Amygdala (tissue), 56 donors: ENCODE measurements at regions not wholly inside any gene's neighbourhood (a gene's known extent, or its start where the extent isn't known, plus 50 kb on each side); places are given as distances from the start of the nearest gene placed in this dataset.
"Not testable (repeated sequence)": the region's sequence is repeated elsewhere in the genome, so short reads cannot be mapped to it uniquely, and the experiment has no call there.

Experiments
- DNase-seq, 56 donors: peaks; one replicate each; lab custom pipeline; 2025; lab: John Stamatoyannopoulos, UW

DNA sequence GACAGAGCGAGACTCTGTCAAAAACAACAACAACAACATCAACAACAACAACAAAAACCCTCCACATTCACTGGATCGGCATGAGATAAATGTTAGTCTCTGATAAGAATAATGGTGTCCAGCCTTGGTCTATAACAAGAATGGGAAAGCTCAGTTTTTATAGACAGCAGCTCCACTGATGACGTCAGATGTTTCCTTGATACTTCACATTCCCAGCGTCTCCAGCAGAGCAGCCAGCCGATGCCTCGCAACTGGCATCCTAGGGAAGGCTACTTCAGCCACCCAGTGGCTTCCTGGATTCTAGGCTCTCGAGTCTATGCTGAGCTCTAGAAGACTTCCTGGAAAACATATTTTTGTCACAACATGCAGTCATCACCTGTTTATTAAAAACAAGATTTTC lies 271.4 kb upstream of the SMIM21 start:
- DNase-seq, result no peak

- no peak for DNase-seq
Measured at GRCh38 chr18:75697493-75697892, 270.0 kb upstream of the SMIM21 start.

DNA sequence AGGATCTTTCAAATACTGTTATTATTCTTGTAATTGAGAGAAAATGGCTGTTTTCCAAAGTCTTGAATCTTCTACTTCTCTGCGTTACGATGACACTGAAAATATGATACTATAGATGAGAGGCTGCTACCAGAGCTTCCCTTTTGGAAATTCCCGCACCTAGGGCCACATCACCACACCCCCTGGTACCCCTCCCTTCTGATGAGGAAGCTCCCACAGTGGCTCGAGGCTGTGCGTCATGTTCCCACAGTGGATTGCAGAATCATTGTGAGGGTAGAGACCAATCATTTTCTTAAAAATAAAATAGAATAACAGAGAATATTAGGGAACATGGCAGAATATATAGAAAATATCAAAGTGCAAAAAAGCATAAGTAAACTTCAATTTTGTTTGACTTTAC lies 268.9 kb upstream of the SMIM21 start:
- no peak for DNase-seq

- DNase-seq, result no peak
Measured at GRCh38 chr18:75694292-75694691, 266.8 kb upstream of the SMIM21 start.

GRCh38 chr18:75691483-75691882 lies 264.0 kb upstream of the SMIM21 start:
- no peak for DNase-seq

GRCh38 chr18:75690283-75690682 lies 262.8 kb upstream of the SMIM21 start:
- not testable (repeated sequence) for DNase-seq

GRCh38 chr18:75687626-75688025 lies 260.1 kb upstream of the SMIM21 start:
- no peak for DNase-seq

DNA sequence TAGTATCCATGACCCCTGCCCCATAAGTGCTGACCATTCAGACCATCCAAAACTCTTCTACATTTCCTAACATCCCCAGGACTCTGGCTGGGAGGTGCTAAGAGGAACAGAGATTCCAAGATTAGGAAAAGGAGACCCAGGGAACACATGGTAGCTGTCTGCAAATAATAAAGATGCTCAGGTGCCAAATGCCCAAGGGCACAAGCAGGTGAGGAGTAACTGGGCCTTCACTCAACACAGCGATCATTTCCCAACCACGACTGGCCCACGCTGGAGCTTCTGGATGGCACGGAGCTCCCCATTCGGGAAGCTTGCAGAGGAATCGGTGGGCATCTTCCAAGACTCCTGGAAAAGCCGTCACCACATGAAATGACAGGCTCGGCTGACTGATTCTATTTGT lies 255.9 kb upstream of the SMIM21 start:
- DNase-seq, result no peak

DNA sequence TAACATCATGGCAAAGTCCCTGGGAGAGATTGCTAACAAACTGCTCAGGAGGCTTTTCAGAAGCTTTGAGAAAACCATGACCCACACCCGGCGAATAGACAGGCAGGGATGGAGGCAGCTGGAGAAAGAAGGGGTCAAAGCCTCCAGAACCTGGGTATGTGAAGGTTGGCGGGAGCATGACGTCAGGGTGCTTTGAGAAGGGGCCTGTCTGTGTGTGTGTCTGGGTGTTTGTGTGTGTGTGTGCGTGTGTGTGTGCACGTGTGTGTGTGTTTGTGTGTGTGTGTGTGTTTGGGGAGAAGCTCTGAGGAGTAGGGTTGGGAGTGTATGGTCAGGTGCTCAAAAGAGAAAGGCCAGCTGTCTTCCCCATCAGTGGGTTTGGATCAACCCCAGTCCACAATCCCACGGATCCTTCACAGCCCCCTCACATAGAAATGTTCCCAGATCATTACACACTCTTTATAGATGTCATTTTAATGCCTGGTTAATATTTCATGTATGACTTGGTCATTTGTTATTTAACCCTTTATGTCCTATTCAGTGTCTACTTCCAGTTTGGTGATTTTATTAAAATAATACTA lies 254.1 kb upstream of the SMIM21 start:
- DNase-seq, result no peak

- no peak for DNase-seq
Measured at GRCh38 chr18:75679331-75679730, 251.8 kb upstream of the SMIM21 start.

DNA sequence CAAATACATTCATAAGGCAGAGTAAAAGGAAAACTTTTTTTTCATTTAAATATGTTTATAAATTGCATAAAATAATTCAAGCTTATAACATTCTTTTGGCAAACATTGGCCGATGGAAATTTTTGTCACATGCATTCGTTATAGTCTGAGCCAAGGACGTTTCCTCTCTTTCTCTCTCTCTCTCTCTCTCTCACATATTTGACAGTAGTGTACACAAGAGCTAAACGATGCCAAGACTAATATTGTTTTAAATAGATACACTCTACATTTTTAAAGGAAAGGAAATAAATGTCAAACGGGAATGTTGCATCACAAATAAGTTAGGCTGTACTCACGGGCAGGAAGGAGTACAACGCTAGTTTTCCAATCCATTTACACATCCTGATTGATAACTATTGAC lies 251.1 kb upstream of the SMIM21 start:
- no peak for DNase-seq

DNA sequence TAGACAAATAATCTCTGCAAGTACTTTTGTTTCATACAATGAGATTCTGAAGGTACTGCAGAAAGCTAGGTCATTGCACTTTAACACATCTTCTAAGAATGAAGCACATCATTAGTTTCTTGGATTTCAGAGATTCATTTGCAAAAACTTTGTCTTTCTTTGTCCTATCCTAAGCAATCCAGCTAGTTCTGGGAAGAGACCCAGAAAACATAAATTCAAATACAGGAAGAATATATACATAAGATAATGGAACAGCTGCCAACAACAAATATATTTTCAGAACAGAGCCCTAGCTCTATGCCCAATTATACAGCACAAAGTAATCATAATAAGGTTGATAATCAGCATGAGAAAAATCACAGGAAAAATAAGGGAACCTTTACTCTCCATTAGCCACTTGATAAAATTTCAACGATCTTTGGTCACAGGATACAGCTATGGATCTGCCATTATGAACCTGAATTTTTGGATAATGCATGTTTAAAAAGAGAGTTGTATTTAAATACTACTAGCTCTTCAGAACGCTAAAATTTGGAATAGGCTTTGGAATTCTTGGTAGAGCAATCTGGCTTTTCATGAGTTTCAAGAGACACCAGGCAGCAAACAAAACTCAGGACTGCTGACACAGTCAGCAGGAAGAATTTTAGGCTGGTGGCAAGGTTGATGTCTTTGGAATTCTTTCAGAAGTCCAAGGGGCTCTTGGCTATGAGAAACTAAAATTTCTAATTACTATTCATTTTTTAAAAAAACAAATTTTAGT lies 250.4 kb upstream of the SMIM21 start:
- DNase-seq, result no peak

- DNase-seq, result no peak
Measured at GRCh38 chr18:75660932-75661331, 233.4 kb upstream of the SMIM21 start.

DNA sequence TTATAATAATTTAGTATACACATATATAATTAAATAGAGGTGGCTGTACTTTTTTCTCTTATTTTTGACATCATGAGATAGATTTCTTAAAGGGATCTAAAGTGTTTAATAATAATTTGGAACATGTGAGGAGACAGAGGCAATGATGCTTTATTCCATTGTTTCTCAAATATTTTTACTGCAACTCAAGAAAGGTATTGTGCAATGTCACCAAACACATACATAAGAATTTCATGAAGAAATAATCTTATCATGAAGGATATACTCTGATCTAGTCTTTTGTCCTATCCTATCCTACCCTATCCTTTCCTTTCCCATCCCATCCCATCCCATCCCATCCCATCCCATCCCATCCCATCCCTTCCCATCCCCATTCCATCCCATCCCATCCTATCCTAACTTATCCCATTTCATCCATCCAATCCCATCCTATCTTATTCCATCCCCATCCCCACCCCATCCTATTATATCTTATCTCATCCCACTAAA lies 232.1 kb upstream of the SMIM21 start:
- DNase-seq, result no peak

- DNase-seq, result no peak
Measured at GRCh38 chr18:75658330-75658729, 230.8 kb upstream of the SMIM21 start.

- no peak for DNase-seq
Measured at GRCh38 chr18:75656563-75657247, 229.2 kb upstream of the SMIM21 start.

GRCh38 chr18:75656035-75656434 lies 228.5 kb upstream of the SMIM21 start:
- no peak for DNase-seq

GRCh38 chr18:75654851-75655751 lies 227.6 kb upstream of the SMIM21 start:
- no peak for DNase-seq

GRCh38 chr18:75654386-75654785 lies 226.9 kb upstream of the SMIM21 start:
- no peak for DNase-seq

DNA sequence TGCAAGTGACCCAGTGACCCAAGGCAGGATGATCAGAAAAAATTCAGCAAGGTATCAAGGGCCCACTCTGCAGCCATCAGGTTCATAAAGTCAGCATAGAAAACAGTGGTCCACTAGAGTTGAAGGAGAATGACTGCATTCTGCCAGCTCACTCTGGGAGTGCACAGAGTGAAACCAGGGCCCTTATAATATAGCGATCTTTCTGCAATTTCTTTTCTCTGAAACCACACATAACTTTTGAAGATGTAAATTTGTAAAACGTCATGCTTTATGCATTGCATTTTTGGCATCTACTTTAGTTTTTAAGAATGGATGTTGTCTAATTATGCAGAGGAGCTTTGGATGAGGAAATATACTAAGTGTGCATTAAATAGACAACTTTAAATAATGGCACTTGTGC lies 225.0 kb upstream of the SMIM21 start:
- no peak for DNase-seq

GRCh38 chr18:75644871-75645270 lies 217.4 kb upstream of the SMIM21 start:
- no peak for DNase-seq
